SK-N-SH (cell line): ENCODE measurements at regions not wholly inside any gene's neighbourhood (a gene's known extent, or its start where the extent isn't known, plus 50 kb on each side); places are given as distances from the start of the nearest gene placed in this dataset.

Source experiments
- CTCF ChIA-PET: fragments of 300-600, 350-600 bp; formaldehyde crosslinking; extraction: SDS; loops from one replicate; lab custom pipeline; 2021; lab: Yijun Ruan, JAX
- POLR2A ChIA-PET: fragments of 350-600 bp; sonication (Branson Sonifier 250); formaldehyde crosslinking; extraction: SDS; loops from one replicate; lab custom pipeline; 2020; ENCODE audit warnings: antibody characterized with exemption, inconsistent platforms; lab: Yijun Ruan, JAX
- DNase-seq: peaks from one replicate; pipeline ENCODE4 v3.0.0; 2012
- H2AFZ ChIP-seq: fragments of 200-600 bp; sonication (generic); 2 replicates; pipeline ENCODE4 v1.8.1; 2016; ENCODE audit warnings: antibody characterized with exemption, mild to moderate bottlenecking, low read depth
- H3F3A ChIP-seq: fragments of 200-600 bp; sonication (generic); replicated peaks from 2 replicates; pipeline ENCODE3; 2016; ENCODE audit warnings: antibody characterized with exemption, mild to moderate bottlenecking; ENCODE audit not compliant: insufficient read depth
- H3K27ac ChIP-seq, 2 experiments: fragments of 200-500 bp in 1 of 2; fragments of 200-600 bp in 1 of 2; sonication (Bioruptor generic) in 1 of 2; sonication (generic), shearing (Covaris generic) in 1 of 2; 2 replicates each; pipeline versions ENCODE4 v1.5.1 to v1.6.1; 2014 to 2016; ENCODE audit warnings: low read depth in 2 of 2, inconsistent platforms in 1 of 2, low read length in 1 of 2, mild to moderate bottlenecking in 1 of 2, mixed read lengths in 1 of 2
- H3K27me3 ChIP-seq: fragments of 200-600 bp; sonication (generic), shearing (Covaris generic); 2 replicates; pipeline ENCODE4 v1.6.1; 2016; ENCODE audit warnings: mixed run types; ENCODE audit not compliant: insufficient read depth
- H3K36me3 ChIP-seq, 2 experiments: fragments of 200-500 bp in 1 of 2; fragments of 200-600 bp in 1 of 2; sonication (Bioruptor generic) in 1 of 2; sonication (generic) in 1 of 2; replicated peaks in 1 of 2; 2 replicates each; pipeline versions ENCODE3 to v1.5.1; 2014 to 2016; ENCODE audit warnings: low read length in 1 of 2, mild to moderate bottlenecking in 1 of 2; ENCODE audit not compliant: insufficient read depth in 2 of 2, control insufficient read depth in 1 of 2
- H3K4me1 ChIP-seq, 2 experiments: fragments of 200-500 bp in 1 of 2; fragments of 200-600 bp in 1 of 2; sonication (Bioruptor generic) in 1 of 2; sonication (generic), shearing (Covaris generic) in 1 of 2; 2 replicates each; pipeline versions ENCODE4 v1.5.1 to v1.6.1; 2014 to 2016; ENCODE audit warnings: low read depth in 1 of 2, low read length in 1 of 2, mixed run types in 1 of 2; ENCODE audit not compliant: insufficient read depth in 2 of 2, control insufficient read depth in 1 of 2
- H3K4me2 ChIP-seq: fragments of 200-600 bp; sonication (generic), shearing (Covaris generic); 2 replicates; pipeline ENCODE4 v1.6.1; 2017; ENCODE audit warnings: mixed run types
- H3K4me3 ChIP-seq, 2 experiments: fragments of 200-500 bp in 1 of 2; fragments of 200-600 bp in 1 of 2; sonication (Bioruptor generic) in 1 of 2; sonication (generic), shearing (Covaris generic) in 1 of 2; 2 replicates each; pipeline versions ENCODE4 v1.5.1 to v1.8.1; 2014 to 2016; ENCODE audit warnings: low read depth in 2 of 2, inconsistent platforms in 1 of 2, low read length in 1 of 2, mild to moderate bottlenecking in 1 of 2, mixed read lengths in 1 of 2, moderate library complexity in 1 of 2
- H3K79me2 ChIP-seq: fragments of 200-600 bp; sonication (generic); 2 replicates; pipeline ENCODE4 v1.8.1; 2017; ENCODE audit warnings: mild to moderate bottlenecking; ENCODE audit not compliant: insufficient read depth
- H3K9ac ChIP-seq: fragments of 200-600 bp; sonication (generic); 2 replicates; pipeline ENCODE4 v1.6.1; 2017; ENCODE audit warnings: mixed run types
- H3K9me2 ChIP-seq: fragments of 200-600 bp; sonication (generic); 2 replicates; pipeline ENCODE4 v1.6.1; 2017; ENCODE audit warnings: mixed run types
- H3K9me3 ChIP-seq: fragments of 200-600 bp; sonication (generic); 2 replicates; pipeline ENCODE4 v1.6.1; 2017; ENCODE audit warnings: mixed run types, mild to moderate bottlenecking, moderate library complexity
- H4K20me1 ChIP-seq: fragments of 200-600 bp; sonication (generic); 2 replicates; pipeline ENCODE4 v1.6.1; 2017; ENCODE audit warnings: mild to moderate bottlenecking, mixed run types; ENCODE audit not compliant: insufficient read depth
- ELF1 ChIP-seq: IDR thresholded peaks from 2 replicates; pipeline ENCODE4 v1.4.0; 2012
- EP300 ChIP-seq, 2 experiments: IDR thresholded peaks; 2 replicates each; pipeline versions ENCODE4 v1.4.0 to v1.6.1; 2012; ENCODE audit warnings: borderline replicate concordance in 1 of 2, low read depth in 1 of 2, low read length in 1 of 2
- EZH2phosphoT487 ChIP-seq: fragments of 200-600 bp; sonication (generic); IDR thresholded peaks from 2 replicates; pipeline ENCODE4 v1.6.1; 2017; ENCODE audit warnings: low read depth, mixed run types, mild to moderate bottlenecking, antibody characterized with exemption, moderate library complexity, borderline replicate concordance
- FOXM1 ChIP-seq: IDR thresholded peaks from 2 replicates; pipeline ENCODE4 v1.4.0; 2012; ENCODE audit warnings: low read depth, mild to moderate bottlenecking
- GATA2 ChIP-seq: sonication (generic); formaldehyde crosslinking; IDR thresholded peaks from 2 replicates; pipeline ENCODE4 v1.5.0; 2020; ENCODE audit warnings: mild to moderate bottlenecking, missing genetic modification reagents
- IRF3 ChIP-seq: fragments of 150-350 bp; IDR thresholded peaks from 2 replicates; pipeline ENCODE4 v1.6.1; 2016; ENCODE audit warnings: mild to moderate bottlenecking, low read depth, low read length
- MXI1 ChIP-seq: IDR thresholded peaks from 2 replicates; pipeline ENCODE4 v1.6.1; 2012; ENCODE audit warnings: mild to moderate bottlenecking, low read depth, low read length, improper control_type of control experiment
- NFIC ChIP-seq: IDR thresholded peaks from 2 replicates; pipeline ENCODE4 v1.4.0; 2012; ENCODE audit warnings: borderline replicate concordance
- RCOR1 ChIP-seq: fragments of 150-350 bp; IDR thresholded peaks from 2 replicates; pipeline ENCODE4 v1.6.1; 2017; ENCODE audit warnings: antibody characterized with exemption, low read length
- REST ChIP-seq: IDR thresholded peaks from 2 replicates; pipeline ENCODE4 v1.6.1; 2012; ENCODE audit warnings: mild to moderate bottlenecking, low read depth, low read length, moderate library complexity
- TCF12 ChIP-seq: IDR thresholded peaks from 2 replicates; pipeline ENCODE4 v1.4.0; 2012
- USF1 ChIP-seq: IDR thresholded peaks from 2 replicates; pipeline ENCODE4 v1.4.0; 2012; ENCODE audit warnings: low read depth, borderline replicate concordance
- USF2 ChIP-seq: fragments of 150-350 bp; IDR thresholded peaks from 2 replicates; pipeline ENCODE4 v1.6.1; 2017; ENCODE audit warnings: antibody characterized with exemption, low read length, low read depth, borderline replicate concordance
- YY1 ChIP-seq: IDR thresholded peaks from 2 replicates; pipeline ENCODE4 v1.4.0; 2012; ENCODE audit warnings: low read depth, mild to moderate bottlenecking
- ZBTB33 ChIP-seq: IDR thresholded peaks from 2 replicates; pipeline ENCODE4 v1.4.0; 2012; ENCODE audit warnings: low read depth, borderline replicate concordance
- WGBS: methylation state at CpG from one replicate; pipeline ENCODE4 v1.1.6; 2017; ENCODE audit warnings: low lambda C conversion rate; 5-methylcytosine and 5-hydroxymethylcytosine counted together

GRCh38 chr15:62228604-62229003, 63.5 kb upstream of the C2CD4B start (continued):
- TF ChIP-seq IRF3 = no peak
- no peak for TF ChIP-seq MXI1
- TF ChIP-seq REST = no peak
- no peak for TF ChIP-seq RCOR1
- TF ChIP-seq, all 33 proteins: peak for 0

- H3K36me3 ChIP-seq = no peaks in the 10 kb centered on the region
- no peaks in the 10 kb centered on the region for H3K4me1 ChIP-seq
- no peak overlapping the region for H3K4me2 ChIP-seq
- DNase-seq = no peak
- no peak overlapping the region for H2AFZ ChIP-seq
- TF ChIP-seq GATA2 (CRISPR knock-in tag) = no peak
- TF ChIP-seq EZH2phosphoT487 = no peak
- TF ChIP-seq NFIC = no peak
- TF ChIP-seq ELF1 = no peak
- TF ChIP-seq YY1 = no peak
- no peak for TF ChIP-seq USF1
- no peak for TF ChIP-seq EP300 (IDR thresholded peaks at IDR 0.05; ENCODE audit: borderline replicate concordance in 1 of 2, low read depth in 1 of 2, low read length in 1 of 2)
- TF ChIP-seq FOXM1 = no peak
- TF ChIP-seq ZBTB33 = no peak
- TF ChIP-seq RCOR1 = no peak
- TF ChIP-seq USF2 = no peak
- no peak for TF ChIP-seq TCF12
- no peaks in the 10 kb centered on the region for H3K9me3 ChIP-seq
- POLR2A ChIA-PET = no interaction called here
- H3K27me3 ChIP-seq = no peaks in the 10 kb centered on the region; the same call in 1 of the 2 replicates
- WGBS = 15% methylated on average over 3 of the region's 3 CpGs
- H3K79me2 ChIP-seq = no peaks in the 10 kb centered on the region
- no peaks in the 10 kb centered on the region for H4K20me1 ChIP-seq
- H3K4me3 ChIP-seq = no peak overlapping the region
- CTCF ChIA-PET = interaction anchor here (1.7 to 4.0 kb wide), 3 partner anchors 9 to 22 kb away, joined by 5 to 10 read pairs (median 6); no protein-coding TSS in a partner anchor
- H3F3A ChIP-seq = no peaks in the 10 kb centered on the region
- H3K27ac ChIP-seq = no peak overlapping the region
- no peak overlapping the region for H3K9ac ChIP-seq
- no peaks in the 10 kb centered on the region for H3K9me2 ChIP-seq
Measured at GRCh38 chr15:62231856-62232255, 66.8 kb upstream of the C2CD4B start.
